ENCODE measurements at regions not wholly inside any gene's neighbourhood (a gene's known extent, or its start where the extent isn't known, plus 50 kb on each side); places are given as distances from the start of the nearest gene placed in this dataset.

GRCh38 chr9:111222757-111223156 is 107.3 kb downstream of the OR2K2 start:
- Mint-ChIP-seq H3K4me3 (no peak overlapping the region), H3K36me3 (ENCODE audit: low read depth) (no peaks in the 10 kb centered on the region), H3K27me3 (ENCODE audit: low read depth, poor library complexity) (no peaks in the 10 kb centered on the region), H3K27ac (no peak overlapping the region), H3K9me3 (peaks cover 11% of the 10 kb centered on the region), H3K4me1 (no peaks in the 10 kb centered on the region)
- no peak for DNase-seq
- TF ChIP-seq CTCF (IDR thresholded peaks at IDR 0.05) = no peak

- peaks cover 4% of the 10 kb centered on the region for H3K27me3 Mint-ChIP-seq (ENCODE audit: low read depth, poor library complexity)
- H3K27ac Mint-ChIP-seq = no peak overlapping the region
- no peak for TF ChIP-seq CTCF (IDR thresholded peaks at IDR 0.05)
- peaks cover 22% of the 10 kb centered on the region for H3K9me3 Mint-ChIP-seq
- peaks cover 5% of the 10 kb centered on the region for H3K36me3 Mint-ChIP-seq (ENCODE audit: low read depth)
- no peaks in the 10 kb centered on the region for H3K4me1 Mint-ChIP-seq
- no peak overlapping the region for H3K4me3 Mint-ChIP-seq
- no peak for DNase-seq
Measured at GRCh38 chr9:111212874-111213273, 117.2 kb downstream of the OR2K2 start.

GRCh38 chr9:111198936-111199335 is 131.1 kb downstream of the OR2K2 start:
- Mint-ChIP-seq H3K4me1 (no peaks in the 10 kb centered on the region), H3K27ac (no peak overlapping the region), H3K9me3 (peaks cover 40% of the 10 kb centered on the region), H3K36me3 (ENCODE audit: low read depth) (peaks cover 11% of the 10 kb centered on the region), H3K4me3 (no peak overlapping the region), H3K27me3 (ENCODE audit: low read depth, poor library complexity) (no peaks in the 10 kb centered on the region)
- DNase-seq = no peak
- TF ChIP-seq CTCF (IDR thresholded peaks at IDR 0.05) = no peak

- no peaks in the 10 kb centered on the region for H3K4me1 Mint-ChIP-seq
- H3K27me3 Mint-ChIP-seq (ENCODE audit: low read depth, poor library complexity) = no peaks in the 10 kb centered on the region
- DNase-seq = no peak
- H3K4me3 Mint-ChIP-seq = no peak overlapping the region
- H3K27ac Mint-ChIP-seq = no peak overlapping the region
- peaks cover 24% of the 10 kb centered on the region for H3K9me3 Mint-ChIP-seq
- peaks cover 3% of the 10 kb centered on the region for H3K36me3 Mint-ChIP-seq (ENCODE audit: low read depth)
- no peak for TF ChIP-seq CTCF (IDR thresholded peaks at IDR 0.05)
Measured at GRCh38 chr9:111197256-111197655, 132.8 kb downstream of the OR2K2 start.

GRCh38 chr9:111195766-111196165 is 134.3 kb downstream of the OR2K2 start:
- Mint-ChIP-seq H3K4me1 (no peaks in the 10 kb centered on the region), H3K27me3 (ENCODE audit: low read depth, poor library complexity) (no peaks in the 10 kb centered on the region), H3K27ac (no peak overlapping the region), H3K9me3 (peaks cover 21% of the 10 kb centered on the region), H3K4me3 (no peak overlapping the region), H3K36me3 (ENCODE audit: low read depth) (peaks cover 3% of the 10 kb centered on the region)
- no peak for DNase-seq
- TF ChIP-seq CTCF (IDR thresholded peaks at IDR 0.05) = no peak

GRCh38 chr9:111193095-111193494 is 136.9 kb downstream of the OR2K2 start:
- H3K4me1 Mint-ChIP-seq = no peaks in the 10 kb centered on the region
- DNase-seq = no peak
- peaks cover under 1% of the 10 kb centered on the region for H3K36me3 Mint-ChIP-seq (ENCODE audit: low read depth)
- no peak for TF ChIP-seq CTCF (IDR thresholded peaks at IDR 0.05)
- no peak overlapping the region for H3K4me3 Mint-ChIP-seq
- H3K27ac Mint-ChIP-seq = no peak overlapping the region
- H3K9me3 Mint-ChIP-seq = peaks cover 7% of the 10 kb centered on the region
- H3K27me3 Mint-ChIP-seq (ENCODE audit: low read depth, poor library complexity) = no peaks in the 10 kb centered on the region
